ENCODE measurements at regions not wholly inside any gene's neighbourhood (a gene's known extent, or its start where the extent isn't known, plus 50 kb on each side); places are given as distances from the start of the nearest gene placed in this dataset.

DNA sequence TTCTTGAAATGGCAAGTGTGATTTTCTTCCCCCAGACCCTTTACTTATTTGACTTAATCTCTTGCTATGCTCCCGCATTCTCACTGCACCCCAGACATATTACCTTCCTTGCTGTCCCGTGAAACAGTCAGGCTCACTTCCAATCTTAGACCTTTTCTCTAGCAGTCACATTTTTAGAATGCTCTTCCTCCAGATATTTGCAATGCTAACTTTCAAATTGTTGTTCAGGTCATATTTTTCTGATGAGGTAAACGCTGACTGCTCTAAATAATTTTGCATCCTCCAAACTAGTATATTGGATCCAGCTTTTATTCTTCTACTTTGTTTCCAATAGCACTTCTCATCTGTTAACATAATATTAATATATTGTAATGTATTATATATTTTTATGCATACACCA lies 648.2 kb upstream of the NEGR1 start:
- TF ChIP-seq, protein P1, sequence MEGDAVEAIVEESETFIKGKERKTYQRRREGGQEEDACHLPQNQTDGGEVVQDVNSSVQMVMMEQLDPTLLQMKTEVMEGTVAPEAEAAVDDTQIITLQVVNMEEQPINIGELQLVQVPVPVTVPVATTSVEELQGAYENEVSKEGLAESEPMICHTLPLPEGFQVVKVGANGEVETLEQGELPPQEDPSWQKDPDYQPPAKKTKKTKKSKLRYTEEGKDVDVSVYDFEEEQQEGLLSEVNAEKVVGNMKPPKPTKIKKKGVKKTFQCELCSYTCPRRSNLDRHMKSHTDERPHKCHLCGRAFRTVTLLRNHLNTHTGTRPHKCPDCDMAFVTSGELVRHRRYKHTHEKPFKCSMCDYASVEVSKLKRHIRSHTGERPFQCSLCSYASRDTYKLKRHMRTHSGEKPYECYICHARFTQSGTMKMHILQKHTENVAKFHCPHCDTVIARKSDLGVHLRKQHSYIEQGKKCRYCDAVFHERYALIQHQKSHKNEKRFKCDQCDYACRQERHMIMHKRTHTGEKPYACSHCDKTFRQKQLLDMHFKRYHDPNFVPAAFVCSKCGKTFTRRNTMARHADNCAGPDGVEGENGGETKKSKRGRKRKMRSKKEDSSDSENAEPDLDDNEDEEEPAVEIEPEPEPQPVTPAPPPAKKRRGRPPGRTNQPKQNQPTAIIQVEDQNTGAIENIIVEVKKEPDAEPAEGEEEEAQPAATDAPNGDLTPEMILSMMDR (IDR thresholded peaks at IDR 0.05; ENCODE audit: borderline replicate concordance, extremely low read depth, low read length, poor library complexity, severe bottlenecking) = no peak
- no peak for TF ChIP-seq EZH2 (IDR thresholded peaks at IDR 0.05; ENCODE audit: borderline replicate concordance, low read depth, low read length, severe bottlenecking)
